ENCODE measurements at regions not wholly inside any gene's neighbourhood (a gene's known extent, or its start where the extent isn't known, plus 50 kb on each side); places are given as distances from the start of the nearest gene placed in this dataset.

DNA sequence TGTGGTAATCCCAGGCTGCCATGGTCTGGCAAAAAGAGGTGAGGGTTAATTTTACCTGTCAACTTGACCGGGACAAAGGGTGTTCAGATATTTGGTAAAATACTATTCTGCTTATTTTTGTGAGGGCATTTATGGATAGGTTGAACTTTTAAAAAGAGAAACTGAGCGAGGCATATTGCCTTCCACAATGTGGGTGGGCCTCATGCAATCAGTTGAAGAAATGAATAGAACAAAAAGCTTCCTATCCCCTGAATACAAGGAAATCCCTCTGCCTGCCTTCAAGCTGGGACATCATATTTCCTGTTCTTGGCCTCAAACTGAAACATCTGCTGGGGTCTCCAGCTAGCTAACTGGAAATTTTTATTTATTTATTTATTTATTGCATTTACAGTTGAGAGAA, 734.7 kb downstream of the IRX1 start:
- TF ChIP-seq, protein P1, sequence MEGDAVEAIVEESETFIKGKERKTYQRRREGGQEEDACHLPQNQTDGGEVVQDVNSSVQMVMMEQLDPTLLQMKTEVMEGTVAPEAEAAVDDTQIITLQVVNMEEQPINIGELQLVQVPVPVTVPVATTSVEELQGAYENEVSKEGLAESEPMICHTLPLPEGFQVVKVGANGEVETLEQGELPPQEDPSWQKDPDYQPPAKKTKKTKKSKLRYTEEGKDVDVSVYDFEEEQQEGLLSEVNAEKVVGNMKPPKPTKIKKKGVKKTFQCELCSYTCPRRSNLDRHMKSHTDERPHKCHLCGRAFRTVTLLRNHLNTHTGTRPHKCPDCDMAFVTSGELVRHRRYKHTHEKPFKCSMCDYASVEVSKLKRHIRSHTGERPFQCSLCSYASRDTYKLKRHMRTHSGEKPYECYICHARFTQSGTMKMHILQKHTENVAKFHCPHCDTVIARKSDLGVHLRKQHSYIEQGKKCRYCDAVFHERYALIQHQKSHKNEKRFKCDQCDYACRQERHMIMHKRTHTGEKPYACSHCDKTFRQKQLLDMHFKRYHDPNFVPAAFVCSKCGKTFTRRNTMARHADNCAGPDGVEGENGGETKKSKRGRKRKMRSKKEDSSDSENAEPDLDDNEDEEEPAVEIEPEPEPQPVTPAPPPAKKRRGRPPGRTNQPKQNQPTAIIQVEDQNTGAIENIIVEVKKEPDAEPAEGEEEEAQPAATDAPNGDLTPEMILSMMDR (IDR thresholded peaks at IDR 0.05), result no peak
- TF ChIP-seq EP300 (IDR thresholded peaks at IDR 0.05) (no peak), POLR2AphosphoS5 (IDR thresholded peaks at IDR 0.05) (no peak), POLR2A (IDR thresholded peaks at IDR 0.05) (no peak)
